C4-2B (cell line): ENCODE measurements at regions not wholly inside any gene's neighbourhood (a gene's known extent, or its start where the extent isn't known, plus 50 kb on each side); places are given as distances from the start of the nearest gene placed in this dataset.

Experiments used
- H3K27ac ChIP-seq: fragments of 450-650 bp; 2 replicates; pipeline ENCODE4 v1.5.1; 2017
- ZFX ChIP-seq: fragments of 450-650 bp; IDR thresholded peaks from 2 replicates; pipeline ENCODE4 v1.6.1; 2017
- TF ChIP-seq, protein P1 (sequence below): fragments of 450-650 bp; conservative IDR thresholded peaks from 2 replicates; pipeline ENCODE4 v1.5.1; 2017; ENCODE audit warnings: mild to moderate bottlenecking

DNA sequence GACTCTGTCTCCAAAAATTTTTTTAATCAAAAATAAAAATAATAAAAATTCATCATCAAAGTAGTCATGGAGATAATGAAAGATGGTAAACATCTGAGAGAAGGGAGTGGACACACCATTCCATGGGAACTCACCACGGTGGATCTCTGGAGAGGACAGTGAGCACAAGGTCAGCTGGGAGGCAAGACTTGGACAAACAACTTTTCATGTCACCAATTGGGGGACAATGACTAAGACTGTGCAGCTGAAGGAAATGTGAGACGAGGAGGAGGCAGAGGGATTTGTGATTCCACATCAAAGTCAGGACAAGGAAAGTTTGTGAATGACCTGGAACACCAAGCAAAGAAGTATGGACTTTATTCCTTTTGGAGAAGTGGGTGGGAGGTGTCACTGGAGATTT, 121.0 kb upstream of the SH3BP4 start:
- H3K27ac ChIP-seq: no peak overlapping the region
- TF ChIP-seq ZFX: no peak
- TF ChIP-seq, protein P1, sequence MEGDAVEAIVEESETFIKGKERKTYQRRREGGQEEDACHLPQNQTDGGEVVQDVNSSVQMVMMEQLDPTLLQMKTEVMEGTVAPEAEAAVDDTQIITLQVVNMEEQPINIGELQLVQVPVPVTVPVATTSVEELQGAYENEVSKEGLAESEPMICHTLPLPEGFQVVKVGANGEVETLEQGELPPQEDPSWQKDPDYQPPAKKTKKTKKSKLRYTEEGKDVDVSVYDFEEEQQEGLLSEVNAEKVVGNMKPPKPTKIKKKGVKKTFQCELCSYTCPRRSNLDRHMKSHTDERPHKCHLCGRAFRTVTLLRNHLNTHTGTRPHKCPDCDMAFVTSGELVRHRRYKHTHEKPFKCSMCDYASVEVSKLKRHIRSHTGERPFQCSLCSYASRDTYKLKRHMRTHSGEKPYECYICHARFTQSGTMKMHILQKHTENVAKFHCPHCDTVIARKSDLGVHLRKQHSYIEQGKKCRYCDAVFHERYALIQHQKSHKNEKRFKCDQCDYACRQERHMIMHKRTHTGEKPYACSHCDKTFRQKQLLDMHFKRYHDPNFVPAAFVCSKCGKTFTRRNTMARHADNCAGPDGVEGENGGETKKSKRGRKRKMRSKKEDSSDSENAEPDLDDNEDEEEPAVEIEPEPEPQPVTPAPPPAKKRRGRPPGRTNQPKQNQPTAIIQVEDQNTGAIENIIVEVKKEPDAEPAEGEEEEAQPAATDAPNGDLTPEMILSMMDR: no peak

DNA sequence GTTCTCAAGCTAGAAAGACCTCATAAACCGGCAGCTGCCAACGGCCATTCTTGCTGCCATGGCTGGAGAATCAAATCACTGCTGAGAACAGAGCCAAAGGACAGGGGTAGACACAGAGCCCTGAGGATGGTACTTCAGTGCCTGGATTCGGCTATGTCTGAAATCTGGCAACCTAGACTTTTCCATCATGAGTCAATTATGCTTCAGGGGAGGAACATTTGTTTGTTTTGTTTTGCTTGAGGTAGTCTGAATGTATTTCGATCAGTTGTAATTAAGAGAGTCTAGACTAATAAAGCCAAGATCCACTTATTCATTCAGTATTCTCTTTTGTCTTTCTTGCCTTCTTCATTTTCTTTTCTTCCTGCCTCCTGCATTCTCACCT, 122.8 kb upstream of the SH3BP4 start:
- TF ChIP-seq ZFX: no peak
- TF ChIP-seq, protein P1: no peak
- H3K27ac ChIP-seq: no peak overlapping the region

DNA sequence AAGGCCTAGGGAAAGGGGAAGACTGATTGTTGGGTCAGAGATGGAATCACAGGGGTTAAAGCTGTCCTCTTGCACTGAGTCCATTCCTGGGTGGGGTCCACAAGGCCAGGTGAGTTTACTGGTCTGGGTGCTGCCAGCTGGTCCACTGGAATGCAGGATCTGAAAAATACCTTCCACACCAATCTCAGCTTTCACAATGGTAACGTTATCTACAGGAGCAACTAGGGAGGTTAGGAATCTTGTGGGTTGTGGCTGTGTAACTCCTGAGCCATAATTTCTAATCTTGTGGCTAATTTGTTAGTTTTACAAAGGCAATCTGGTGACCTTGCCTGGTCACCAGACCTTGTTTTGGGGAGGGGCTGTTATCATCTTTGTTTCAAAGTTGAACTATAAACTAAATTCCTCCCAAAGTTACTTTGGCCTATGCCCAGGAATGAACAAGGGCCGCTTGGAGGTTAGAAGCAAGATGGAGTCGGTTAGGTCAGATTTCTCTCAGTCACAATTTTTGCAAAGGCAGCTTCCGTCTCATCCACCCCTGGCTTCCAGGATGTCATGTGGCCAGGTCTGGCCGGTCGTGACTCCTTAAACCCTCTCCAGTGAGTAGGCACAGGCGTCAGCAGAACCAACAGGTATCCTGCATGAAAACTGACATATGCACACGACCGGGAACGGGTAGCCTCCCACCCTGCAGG, 123.3 kb upstream of the SH3BP4 start:
- H3K27ac ChIP-seq: no peak overlapping the region; the same call in 1 of the 2 replicates
- no peak for TF ChIP-seq ZFX
- TF ChIP-seq, protein P1: no peak

DNA sequence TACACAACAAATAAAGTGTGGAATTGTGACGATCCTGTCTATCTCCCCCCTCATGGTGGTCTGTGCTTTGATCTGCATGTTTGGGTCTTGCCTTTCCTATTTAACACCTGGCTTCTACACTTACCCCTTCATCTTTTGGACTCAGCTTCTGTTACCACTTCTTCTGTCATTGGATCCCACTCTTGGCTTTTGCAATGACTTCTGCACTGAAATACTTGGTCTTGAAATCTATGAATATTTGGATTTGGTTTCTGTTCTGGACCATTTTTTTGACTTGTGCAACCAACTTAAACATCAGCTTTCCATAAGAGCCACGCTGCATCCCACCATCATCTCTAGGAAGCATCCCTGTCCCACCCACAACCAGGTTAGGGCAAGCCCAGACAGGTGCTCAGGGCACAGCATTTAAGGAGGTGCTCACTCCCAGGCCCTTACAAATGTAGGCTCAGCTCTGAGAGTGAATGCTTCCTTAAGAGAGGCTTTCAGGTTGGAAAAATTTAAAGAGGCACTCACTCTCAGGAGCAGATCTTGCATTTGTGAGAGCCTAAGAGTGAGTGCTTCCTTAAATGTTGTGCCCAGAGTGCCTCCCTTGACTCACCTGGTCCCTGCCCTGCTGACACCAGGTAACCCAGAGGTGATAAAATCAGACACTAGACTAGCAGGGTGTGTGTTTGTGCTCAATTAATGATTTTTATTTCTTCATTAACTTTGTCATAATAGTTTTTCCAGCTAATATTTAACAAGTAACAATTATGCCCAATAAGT, 124.5 kb upstream of the SH3BP4 start:
- no peak overlapping the region for H3K27ac ChIP-seq
- no peak for TF ChIP-seq ZFX
- TF ChIP-seq, protein P1: no peak

DNA sequence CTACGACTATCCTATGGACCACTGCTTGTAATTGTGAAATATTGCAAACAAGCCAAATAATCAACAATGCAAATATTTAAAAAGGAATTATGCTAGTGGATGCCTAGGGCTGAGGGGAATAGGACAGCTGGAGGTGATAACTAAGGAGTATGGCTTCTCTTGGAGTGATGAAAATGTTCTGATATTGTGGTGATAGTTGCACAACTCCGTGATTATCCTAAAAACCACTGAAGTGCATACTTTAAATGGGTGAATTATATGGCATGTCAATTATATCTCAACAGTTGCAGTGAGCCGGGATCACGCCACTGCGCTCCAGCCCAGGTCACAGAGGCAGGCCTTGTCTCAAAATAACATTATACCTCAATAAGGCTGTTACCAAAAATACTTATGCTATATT, 125.1 kb upstream of the SH3BP4 start:
- no peak for TF ChIP-seq ZFX
- TF ChIP-seq, protein P1: no peak

DNA sequence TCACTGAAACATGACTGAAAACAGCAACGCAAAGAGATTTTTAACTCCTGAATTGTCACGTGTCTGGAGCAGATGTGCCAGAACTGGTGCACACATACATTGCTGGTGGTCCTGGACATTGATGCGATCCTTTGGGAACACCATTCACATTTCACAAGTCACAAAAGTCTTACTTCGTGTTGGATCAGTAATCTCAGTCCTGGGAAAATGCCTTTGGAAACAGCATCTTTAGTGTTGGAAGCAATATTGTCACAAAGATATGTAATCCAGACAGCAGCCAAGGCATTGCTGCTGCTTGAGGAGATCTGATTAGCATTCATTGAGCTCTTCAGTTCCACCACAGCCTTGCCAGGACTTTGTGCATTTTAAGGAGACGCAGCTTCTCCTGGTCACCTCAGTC, 126.2 kb upstream of the SH3BP4 start:
- H3K27ac ChIP-seq: no peak overlapping the region
- no peak for TF ChIP-seq ZFX
- TF ChIP-seq, protein P1: no peak

More for the DNA sequence above, 125.1 kb upstream of the SH3BP4 start:
- no peak overlapping the region for H3K27ac ChIP-seq

DNA sequence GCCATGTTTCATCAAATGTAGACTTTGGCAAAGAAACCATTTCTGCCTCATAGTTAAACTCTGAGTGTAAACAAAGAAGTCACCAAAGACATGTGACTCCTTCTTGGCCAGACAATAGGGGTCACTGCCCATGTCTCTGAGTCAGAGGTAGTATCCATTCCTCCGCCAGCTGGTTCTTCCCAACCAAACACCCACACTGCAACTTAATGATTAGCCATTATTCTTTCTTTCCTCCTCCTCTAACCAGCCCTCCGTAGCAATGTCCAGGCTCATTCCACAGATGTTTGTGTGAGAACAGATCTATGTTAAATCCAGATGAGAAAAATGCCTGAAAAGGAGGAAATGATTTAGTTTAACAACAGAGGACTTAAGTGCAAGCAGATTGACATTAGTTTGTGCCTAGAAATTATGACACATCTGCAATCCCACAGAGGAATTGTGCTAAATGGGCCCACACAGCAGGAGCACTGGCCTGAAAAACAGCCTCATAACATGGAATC, 127.9 kb upstream of the SH3BP4 start:
- TF ChIP-seq, protein P1: no peak
- TF ChIP-seq ZFX: no peak
- H3K27ac ChIP-seq: no peak overlapping the region
